K562 (cell line): ENCODE measurements at regions not wholly inside any gene's neighbourhood (a gene's known extent, or its start where the extent isn't known, plus 50 kb on each side); places are given as distances from the start of the nearest gene placed in this dataset.

Experiments
- ATAC-seq: fragments of 200-7000 bp; cut with Tn5 transposase; 3 replicates; pipeline ENCODE4 v1.9.1; 2020; ENCODE audit warnings: moderate library complexity
- BruUV-seq: library from RNA; stranded (reverse); fragments of 400-500 nt; replicated peaks from 2 replicates; lab custom pipeline; 2021; lab: Mats Ljungman, UMichigan
- CTCF ChIA-PET: fragments of 300-600 bp; formaldehyde crosslinking; extraction: SDS; loops from one replicate; lab custom pipeline; 2021; ENCODE audit warnings: low intra/inter-chr PET ratio; lab: Yijun Ruan, JAX
- POLR2A ChIA-PET: fragments of 300-600, 350-650 bp; sonication (Branson Sonifier 250); formaldehyde crosslinking; extraction: SDS; loops from one replicate; lab custom pipeline; 2021; ENCODE audit warnings: antibody characterized with exemption, inconsistent platforms; lab: Yijun Ruan, JAX
- DNase-seq, 4 experiments: peaks; one replicate each; pipeline versions ENCODE4 v3.0.0 to v3.0.0-alpha.2; 2011 to 2018; ENCODE audit warnings: low spot score in 3 of 4, mixed read lengths in 3 of 4; ENCODE audit errors: extremely low read depth in 1 of 4
- FAIRE-seq: peaks from 2 replicates; lab custom pipeline; 2011; peaks lifted over from hg19 to GRCh38; lab: Jason Lieb, UNC
- H2AFZ ChIP-seq: 2 replicates; pipeline ENCODE4 v1.6.0; 2011; ENCODE audit warnings: low read depth, low read length, control low read depth, inconsistent platforms
- H3K27ac ChIP-seq: fragments of 200-600 bp; 3 replicates; pipeline ENCODE4 v1.8.0; 2011; ENCODE audit warnings: low read depth, mild to moderate bottlenecking, control low read depth, inconsistent platforms, low read length, moderate library complexity, mixed read lengths; ENCODE audit errors: extremely low read depth
- H3K27me3 ChIP-seq, 2 experiments: fragments of 300-600 bp in 1 of 2; 2 replicates in 1 of 2; 3 replicates in 1 of 2; pipeline versions ENCODE4 v1.6.0 to v1.8.0; 2011; ENCODE audit warnings: inconsistent platforms in 2 of 2, low read length in 2 of 2, mild to moderate bottlenecking in 1 of 2, mixed read lengths in 1 of 2, moderate library complexity in 1 of 2; ENCODE audit not compliant: control insufficient read depth in 2 of 2, insufficient read depth in 2 of 2
- H3K36me3 ChIP-seq: fragments of 300-600 bp; 3 replicates; pipeline ENCODE4 v1.8.0; 2011; ENCODE audit warnings: mild to moderate bottlenecking, low read length, inconsistent platforms; ENCODE audit not compliant: control insufficient read depth, insufficient read depth
- H3K4me1 ChIP-seq, 2 experiments: fragments of 200-600 bp in 1 of 2; replicated peaks in 1 of 2; 2 replicates in 1 of 2; 3 replicates in 1 of 2; pipeline versions ENCODE4 v1.5.1 to v1.8.0; 2011; ENCODE audit warnings: inconsistent platforms in 2 of 2, low read length in 2 of 2, mild to moderate bottlenecking in 1 of 2, mixed read lengths in 1 of 2, moderate library complexity in 1 of 2; ENCODE audit not compliant: control insufficient read depth in 2 of 2, insufficient read depth in 2 of 2
- H3K4me2 ChIP-seq: 2 replicates; pipeline ENCODE4 v1.6.1; 2011; ENCODE audit warnings: low read length, control low read depth, inconsistent platforms, mixed read lengths; ENCODE audit not compliant: insufficient read depth
- H3K4me3 ChIP-seq: fragments of 200-600 bp; sonication (generic), shearing (Covaris generic); 2 replicates; pipeline ENCODE4 v1.5.1; 2016; ENCODE audit warnings: control low read depth, inconsistent platforms
- H3K79me2 ChIP-seq: fragments of 200-600 bp; 3 replicates; pipeline ENCODE4 v1.8.0; 2011; ENCODE audit warnings: low read length, inconsistent platforms; ENCODE audit not compliant: control insufficient read depth, insufficient read depth
- H3K9ac ChIP-seq, 2 experiments: 2 replicates each; pipeline versions ENCODE4 v1.6.0 to v1.6.1; 2011; ENCODE audit warnings: low read depth in 2 of 2, low read length in 2 of 2, control low read depth in 1 of 2, inconsistent platforms in 1 of 2, mild to moderate bottlenecking in 1 of 2, mixed read lengths in 1 of 2; ENCODE audit not compliant: insufficient read depth in 1 of 2
- H3K9me1 ChIP-seq: one replicate; pipeline ENCODE4 v1.6.0; 2011; ENCODE audit warnings: inconsistent platforms, mild to moderate bottlenecking, low read length, moderate library complexity; ENCODE audit not compliant: control insufficient read depth, insufficient read depth
- H3K9me3 ChIP-seq: replicated peaks from 2 replicates; pipeline ENCODE4 v1.5.1; 2011; ENCODE audit warnings: low read depth, low read length, inconsistent platforms; ENCODE audit not compliant: control insufficient read depth, insufficient read depth
- H4K20me1 ChIP-seq: replicated peaks from 2 replicates; pipeline ENCODE4 v1.6.1; 2011; ENCODE audit warnings: low read length, inconsistent platforms, mixed read lengths; ENCODE audit not compliant: control insufficient read depth, insufficient read depth
- BDP1 ChIP-seq: IDR thresholded peaks from 3 replicates; pipeline ENCODE4 v1.6.1; 2011; ENCODE audit not compliant: insufficient read length, insufficient read depth
- BRCA1 ChIP-seq, 2 experiments: fragments of 450-650 bp in 1 of 2; sonication (generic) in 1 of 2; formaldehyde crosslinking in 1 of 2; IDR thresholded peaks; 2 replicates each; pipeline versions ENCODE4 v1.5.0 to v1.6.1; 2017 to 2020; ENCODE audit warnings: mild to moderate bottlenecking in 1 of 2, missing genetic modification reagents in 1 of 2
- CBX1 ChIP-seq: sonication (generic); IDR thresholded peaks from 2 replicates; pipeline ENCODE4 v1.6.1; 2016; ENCODE audit warnings: antibody characterized with exemption, low read depth, mild to moderate bottlenecking
- GTF2A2 ChIP-seq: IDR thresholded peaks from 2 replicates; pipeline ENCODE4 v1.6.1; 2016; ENCODE audit warnings: mild to moderate bottlenecking, missing genetic modification characterization, missing compliant biosample characterization
- IRF2 ChIP-seq: sonication (generic); formaldehyde crosslinking; IDR thresholded peaks from 2 replicates; pipeline ENCODE4 v1.8.1; 2022; ENCODE audit warnings: mild to moderate bottlenecking, missing genetic modification reagents
- KDM2B ChIP-seq: fragments of 250-450 bp; sonication (Bioruptor Pico); IDR thresholded peaks from 2 replicates; pipeline ENCODE4 v1.8.0; 2021; ENCODE audit warnings: mild to moderate bottlenecking, moderate library complexity
- MAZ ChIP-seq, 2 experiments: fragments of 450-650 bp in 1 of 2; sonication (generic) in 1 of 2; formaldehyde crosslinking; IDR thresholded peaks in 1 of 2; conservative IDR thresholded peaks in 1 of 2; 2 replicates each; pipeline versions ENCODE4 v1.4.0 to v1.5.0; 2020; ENCODE audit warnings: mild to moderate bottlenecking in 1 of 2, missing genetic modification reagents in 1 of 2
- MEF2A ChIP-seq: IDR thresholded peaks from 2 replicates; pipeline ENCODE4 v1.6.1; 2011; ENCODE audit warnings: low read depth, mild to moderate bottlenecking, low read length, moderate library complexity; ENCODE audit not compliant: control insufficient read depth
- NR0B1 ChIP-seq: fragments of 450-650 bp; IDR thresholded peaks from one replicate; pipeline ENCODE4 v1.6.1; 2018; ENCODE audit warnings: mild to moderate bottlenecking, moderate library complexity; ENCODE audit not compliant: partially characterized antibody
- POLR2H ChIP-seq: IDR thresholded peaks from 2 replicates; pipeline ENCODE4 v1.6.1; 2016; ENCODE audit warnings: missing genetic modification characterization, low read depth, mild to moderate bottlenecking, control low read depth, missing compliant biosample characterization, moderate library complexity
- RBM22 ChIP-seq: fragments of 200-400 bp; formaldehyde crosslinking; IDR thresholded peaks from 2 replicates; pipeline ENCODE4 v1.6.1; 2018; ENCODE audit warnings: low read length, low read depth; ENCODE audit not compliant: poor library complexity, severe bottlenecking
- SMARCB1 ChIP-seq: IDR thresholded peaks from 2 replicates; pipeline ENCODE4 v1.6.1; 2011; ENCODE audit warnings: improper control_type of control experiment, low read depth; ENCODE audit not compliant: insufficient read length
- SMC3 ChIP-seq: conservative IDR thresholded peaks from 2 replicates; pipeline ENCODE4 v1.6.1; 2011; ENCODE audit warnings: low read depth, low read length, improper control_type of control experiment; ENCODE audit not compliant: insufficient read depth
- SUPT5H ChIP-seq: fragments of 450-650 bp; IDR thresholded peaks from 2 replicates; pipeline ENCODE4 v1.6.1; 2016
- TBP ChIP-seq: optimal IDR thresholded peaks from 2 replicates; pipeline ENCODE3; 2011; ENCODE audit warnings: low read depth, low read length, improper control_type of control experiment
- TRIM24 ChIP-seq, 2 experiments: fragments of 450-650 bp; IDR thresholded peaks; 2 replicates each; pipeline ENCODE4 v1.6.1; 2016
- VEZF1 ChIP-seq: fragments of 200-800 bp; sonication (Bioruptor generic); IDR thresholded peaks from 2 replicates; pipeline ENCODE4 v1.6.1; 2017; ENCODE audit warnings: missing genetic modification characterization, missing compliant biosample characterization
- YY1 ChIP-seq, 3 experiments: IDR thresholded peaks; 2 replicates each; pipeline ENCODE4 v1.6.1; 2011; ENCODE audit warnings: low read length in 2 of 3, mild to moderate bottlenecking in 2 of 3, moderate library complexity in 2 of 3, borderline replicate concordance in 1 of 3, control low read depth in 1 of 3, low read depth in 1 of 3; ENCODE audit not compliant: insufficient read depth in 3 of 3, insufficient replicate concordance in 2 of 3, control insufficient read depth in 1 of 3, insufficient read length in 1 of 3; ENCODE audit errors: extremely low read depth in 1 of 3
- ZKSCAN1 ChIP-seq: fragments of 150-350 bp; IDR thresholded peaks from 2 replicates; pipeline ENCODE4 v1.6.1; 2016; ENCODE audit warnings: low read depth, low read length
- ZNF232 ChIP-seq: sonication (generic); formaldehyde crosslinking; IDR thresholded peaks from 2 replicates; pipeline ENCODE4 v1.8.0; 2022; ENCODE audit warnings: mild to moderate bottlenecking, missing genetic modification reagents
- WGBS: fragments of 100-300 bp; shearing (Covaris generic); methylation state at CpG from one replicate; pipeline ENCODE4 v1.1.6; 2016; ENCODE audit warnings: low coverage, mixed read lengths; ENCODE audit not compliant: insufficient coverage; ENCODE audit errors: missing lambda C conversion rate; 5-methylcytosine and 5-hydroxymethylcytosine counted together
- in situ Hi-C: fragments of 300-500 bp; cut with MboI; formaldehyde crosslinking; loops from 4 replicates; pipeline ENCODE4 v1.15.0; 2018; ENCODE audit warnings: inconsistent platforms, mixed read lengths
- intact Hi-C: fragments of 100-400 bp; cut with micrococcal nuclease; formaldehyde crosslinking; loops from 2 replicates; pipeline ENCODE4 v1.14.2; 2022

GRCh38 chr13:53340505-53341143, 312.0 kb downstream of the OLFM4 start (continued):
- TF ChIP-seq NR0B1 = no peak
- TF ChIP-seq SMARCB1 = no peak
- no peak for TF ChIP-seq POLR2H
- TF ChIP-seq TBP = no peak
- TF ChIP-seq, all 486 proteins: peak for 0

GRCh38 chr13:53341144-53341510, 312.5 kb downstream of the OLFM4 start:
- H2AFZ ChIP-seq = no peak overlapping the region
- ATAC-seq (no peak), DNase-seq (no peak), FAIRE-seq (no peak)
- H3K36me3 ChIP-seq = no peaks in the 10 kb centered on the region
- intact Hi-C loops = no loop called here
- in situ Hi-C loops = no loop called here
- H3K79me2 ChIP-seq = no peaks in the 10 kb centered on the region
- no peaks in the 10 kb centered on the region for H3K4me1 ChIP-seq
- H3K27ac ChIP-seq = no peak overlapping the region
- POLR2A ChIA-PET = no interaction called here
- no peak overlapping the region for H3K4me3 ChIP-seq
- no peaks in the 10 kb centered on the region for H3K9me1 ChIP-seq
- 0% methylated on average over 2 of the region's 3 CpGs for WGBS
- BruUV-seq = no TSS peak
- H3K27me3 ChIP-seq = no peaks in the 10 kb centered on the region
- H4K20me1 ChIP-seq = no peaks in the 10 kb centered on the region
- CTCF ChIA-PET = no interaction called here
- no peak overlapping the region for H3K4me2 ChIP-seq
- H3K9ac ChIP-seq = no peak overlapping the region
- no peaks in the 10 kb centered on the region for H3K9me3 ChIP-seq
- no peak for TF ChIP-seq RBM22
- TF ChIP-seq VEZF1 (CRISPR knock-in tag) = no peak
- no peak for TF ChIP-seq KDM2B
- no peak for TF ChIP-seq CBX1
- no peak for TF ChIP-seq TRIM24 (IDR thresholded peaks at IDR 0.05)
- TF ChIP-seq SMC3 = no peak
- no peak for TF ChIP-seq GTF2A2 (tag)
- TF ChIP-seq YY1 (IDR thresholded peaks at IDR 0.05; ENCODE audit: borderline replicate concordance in 1 of 3, control insufficient read depth in 1 of 3, extremely low read depth in 1 of 3, insufficient read depth in 3 of 3, insufficient read length in 1 of 3, insufficient replicate concordance in 2 of 3, low read depth in 1 of 3, low read length in 2 of 3) = no peak
- no peak for TF ChIP-seq ZKSCAN1
- TF ChIP-seq ZNF232 (CRISPR knock-in tag) = no peak
- TF ChIP-seq IRF2 (CRISPR knock-in tag) = no peak
- no peak for TF ChIP-seq SUPT5H
- no peak for TF ChIP-seq MAZ (CRISPR knock-in tag; conservative IDR thresholded peaks at IDR 0.05 in 1 of 2, IDR thresholded peaks at IDR 0.05 in 1 of 2)
- no peak for TF ChIP-seq BRCA1 (IDR thresholded peaks at IDR 0.05)
- no peak for TF ChIP-seq BRCA1 (CRISPR knock-in tag; IDR thresholded peaks at IDR 0.05)
- no peak for TF ChIP-seq BDP1
- no peak for TF ChIP-seq MEF2A
